Neutrophil (primary cell): ENCODE measurements at regions not wholly inside any gene's neighbourhood (a gene's known extent, or its start where the extent isn't known, plus 50 kb on each side); places are given as distances from the start of the nearest gene placed in this dataset.

Experiments used
- H3K27ac ChIP-seq: fragments of 200-600 bp; sonication (generic); 2 replicates; pipeline ENCODE4 v1.5.1; 2016; ENCODE audit warnings: mild to moderate bottlenecking, moderate library complexity
- H3K27me3 ChIP-seq: fragments of 200-600 bp; sonication (generic); 2 replicates; pipeline ENCODE4 v1.6.0; 2016; ENCODE audit warnings: mild to moderate bottlenecking
- H3K36me3 ChIP-seq: fragments of 200-600 bp; sonication (generic); 2 replicates; pipeline ENCODE4 v1.5.1; 2017
- H3K4me1 ChIP-seq, 2 experiments: fragments of 200-600 bp in 1 of 2; sonication (generic) in 1 of 2; 1 replicate in 1 of 2; 2 replicates in 1 of 2; pipeline versions ENCODE4 v1.5.1 to v1.6.1; 2013 to 2016; ENCODE audit warnings: low read depth in 1 of 2, low read length in 1 of 2, mild to moderate bottlenecking in 1 of 2, moderate library complexity in 1 of 2; ENCODE audit not compliant: control insufficient read depth in 1 of 2, insufficient read depth in 1 of 2
- H3K4me3 ChIP-seq, 2 experiments: fragments of 200-600 bp in 1 of 2; sonication (generic) in 1 of 2; 1 replicate in 1 of 2; 2 replicates in 1 of 2; pipeline ENCODE4 v1.5.1; 2013 to 2016; ENCODE audit warnings: low read depth in 1 of 2, low read length in 1 of 2, mild to moderate bottlenecking in 1 of 2, moderate library complexity in 1 of 2
- H3K9me3 ChIP-seq: fragments of 200-600 bp; sonication (generic); 2 replicates; pipeline ENCODE4 v1.5.1; 2016
- TF ChIP-seq, protein P1 (sequence below): fragments of 200-600 bp; sonication (generic); IDR thresholded peaks from 2 replicates; pipeline ENCODE4 v1.5.1; 2016; ENCODE audit warnings: antibody characterized with exemption

- Histone ChIP-seq H3K4me1 (no peaks in the 10 kb centered on the region), H3K9me3 (no peaks in the 10 kb centered on the region), H3K4me3 (no peak overlapping the region), H3K27me3 (no peaks in the 10 kb centered on the region), H3K36me3 (no peaks in the 10 kb centered on the region), H3K27ac (no peak overlapping the region)
- TF ChIP-seq, protein P1, sequence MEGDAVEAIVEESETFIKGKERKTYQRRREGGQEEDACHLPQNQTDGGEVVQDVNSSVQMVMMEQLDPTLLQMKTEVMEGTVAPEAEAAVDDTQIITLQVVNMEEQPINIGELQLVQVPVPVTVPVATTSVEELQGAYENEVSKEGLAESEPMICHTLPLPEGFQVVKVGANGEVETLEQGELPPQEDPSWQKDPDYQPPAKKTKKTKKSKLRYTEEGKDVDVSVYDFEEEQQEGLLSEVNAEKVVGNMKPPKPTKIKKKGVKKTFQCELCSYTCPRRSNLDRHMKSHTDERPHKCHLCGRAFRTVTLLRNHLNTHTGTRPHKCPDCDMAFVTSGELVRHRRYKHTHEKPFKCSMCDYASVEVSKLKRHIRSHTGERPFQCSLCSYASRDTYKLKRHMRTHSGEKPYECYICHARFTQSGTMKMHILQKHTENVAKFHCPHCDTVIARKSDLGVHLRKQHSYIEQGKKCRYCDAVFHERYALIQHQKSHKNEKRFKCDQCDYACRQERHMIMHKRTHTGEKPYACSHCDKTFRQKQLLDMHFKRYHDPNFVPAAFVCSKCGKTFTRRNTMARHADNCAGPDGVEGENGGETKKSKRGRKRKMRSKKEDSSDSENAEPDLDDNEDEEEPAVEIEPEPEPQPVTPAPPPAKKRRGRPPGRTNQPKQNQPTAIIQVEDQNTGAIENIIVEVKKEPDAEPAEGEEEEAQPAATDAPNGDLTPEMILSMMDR: no peak
Measured at GRCh38 chr10:45501791-45502190, 127.8 kb downstream of the ALOX5 start.

DNA sequence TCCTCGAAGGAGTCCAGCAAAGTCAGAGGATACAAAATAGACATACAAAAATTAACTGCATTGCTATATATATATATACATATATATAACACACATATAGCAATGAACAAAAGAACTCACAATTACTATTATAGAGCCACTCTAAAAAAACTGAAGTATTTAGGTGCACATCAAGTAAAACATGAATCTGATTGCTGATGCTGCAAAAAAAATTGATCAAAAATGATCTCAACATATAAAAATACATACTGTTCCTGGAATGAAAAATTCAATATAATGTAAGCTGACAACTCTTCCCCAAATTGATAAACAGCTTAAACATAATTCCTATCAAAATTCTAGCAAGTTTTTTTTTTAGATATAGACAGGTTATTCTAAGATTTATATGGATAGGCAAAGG lies 126.8 kb downstream of the ALOX5 start:
- no peaks in the 10 kb centered on the region for H3K36me3 ChIP-seq
- H3K4me3 ChIP-seq: no peak overlapping the region
- no peaks in the 10 kb centered on the region for H3K4me1 ChIP-seq
- H3K9me3 ChIP-seq: no peaks in the 10 kb centered on the region
- TF ChIP-seq, protein P1: no peak
- no peaks in the 10 kb centered on the region for H3K27me3 ChIP-seq
- H3K27ac ChIP-seq: no peak overlapping the region

GRCh38 chr10:45500304-45500703 lies 126.3 kb downstream of the ALOX5 start:
- Histone ChIP-seq H3K4me1 (no peaks in the 10 kb centered on the region), H3K4me3 (no peak overlapping the region), H3K9me3 (no peaks in the 10 kb centered on the region), H3K27me3 (no peaks in the 10 kb centered on the region), H3K36me3 (no peaks in the 10 kb centered on the region), H3K27ac (no peak overlapping the region)
- TF ChIP-seq, protein P1: no peak

DNA sequence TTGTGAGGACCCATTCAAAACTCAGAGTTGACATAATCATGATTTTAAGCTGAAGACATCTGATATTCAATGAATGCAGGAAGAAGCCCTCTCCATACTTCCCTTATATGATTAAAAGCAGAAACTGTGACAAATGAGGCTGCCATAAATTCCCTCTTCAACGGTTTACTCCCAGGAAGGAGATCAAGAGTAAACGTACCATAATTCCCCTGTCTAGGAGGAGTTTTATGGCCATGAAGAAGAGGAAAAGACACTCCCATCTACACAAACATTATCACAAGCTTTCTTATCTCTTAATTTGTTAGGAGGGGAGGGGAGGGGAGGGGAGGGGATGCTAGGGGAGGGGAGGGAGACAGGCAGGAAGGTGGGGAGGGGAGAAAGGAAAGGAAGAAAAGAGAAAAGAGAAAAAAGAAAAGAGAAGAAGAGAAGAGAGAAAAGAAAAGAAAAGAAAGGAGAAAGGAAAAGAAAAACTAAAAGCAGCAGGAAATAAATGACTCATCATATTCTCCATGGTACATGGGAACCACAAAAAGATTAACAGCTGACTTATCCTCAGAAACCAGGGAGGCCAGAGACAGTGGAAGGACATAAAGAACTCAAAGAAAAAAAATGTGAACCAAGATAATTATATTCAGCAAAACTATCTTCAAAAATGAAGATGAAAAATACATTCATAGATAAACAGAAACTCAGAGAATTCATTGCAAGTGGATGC lies 121.6 kb downstream of the ALOX5 start:
- Histone ChIP-seq H3K27me3 (no peaks in the 10 kb centered on the region), H3K36me3 (no peaks in the 10 kb centered on the region), H3K4me1 (no peaks in the 10 kb centered on the region), H3K9me3 (no peaks in the 10 kb centered on the region), H3K27ac (no peak overlapping the region), H3K4me3 (no peak overlapping the region)
- TF ChIP-seq, protein P1: no peak
